ENCODE measurements at regions not wholly inside any gene's neighbourhood (a gene's known extent, or its start where the extent isn't known, plus 50 kb on each side); places are given as distances from the start of the nearest gene placed in this dataset.

- TF ChIP-seq EZH2phosphoT487 (IDR thresholded peaks at IDR 0.05; ENCODE audit: borderline replicate concordance, low read depth, low read length) = no peak
- no peak for TF ChIP-seq CTCF (conservative IDR thresholded peaks at IDR 0.05; ENCODE audit: low read length)
- H3K9me2 ChIP-seq (ENCODE audit: insufficient read depth, low read length) = no peaks in the 10 kb centered on the region
- H3K4me3 ChIP-seq (ENCODE audit: low read depth, low read length, poor library complexity, severe bottlenecking) = no peak overlapping the region
- intact Hi-C loops (cut with micrococcal nuclease; ENCODE audit: unreplicated experiment) = no loop called here
- no peak overlapping the region for H2AFZ ChIP-seq (ENCODE audit: low read length)
- ChIA-PET POLR2A (interaction anchor here (0.6 kb wide), 1 partner anchor 68 kb away, joined by 3 read pairs; no protein-coding TSS in a partner anchor), CTCF (ENCODE audit: unreplicated experiment) (no interaction called here)
- no peaks in the 10 kb centered on the region for H3K36me3 ChIP-seq (ENCODE audit: insufficient read depth, low read length)
- no peaks in the 10 kb centered on the region for H3K79me2 ChIP-seq (ENCODE audit: insufficient read depth, low read depth, low read length)
- H4K20me1 ChIP-seq (ENCODE audit: insufficient read depth, low read length) = no peaks in the 10 kb centered on the region
- H3K9me3 ChIP-seq (ENCODE audit: low read length) = no peaks in the 10 kb centered on the region
- DNase-seq (ENCODE audit: low spot score) = no peak
- H3K4me2 ChIP-seq (ENCODE audit: low read length) = no peak overlapping the region
- H3K27ac ChIP-seq (ENCODE audit: low read depth, low read length, poor library complexity, severe bottlenecking) = no peak overlapping the region
- no peaks in the 10 kb centered on the region for H3K4me1 ChIP-seq (ENCODE audit: insufficient read depth, low read length, poor library complexity, severe bottlenecking)
- BruUV-seq (replicated peaks) = no TSS peak
Measured at GRCh38 chr12:108442067-108442466, 73.0 kb upstream of the FICD start.

- no peak for DNase-seq (ENCODE audit: low spot score)
- Histone ChIP-seq H3K4me3 (ENCODE audit: low read depth, low read length, poor library complexity, severe bottlenecking) (no peak overlapping the region), H3K36me3 (ENCODE audit: insufficient read depth, low read length) (no peaks in the 10 kb centered on the region), H3K9me2 (ENCODE audit: insufficient read depth, low read length) (no peaks in the 10 kb centered on the region), H3K27ac (ENCODE audit: low read depth, low read length, poor library complexity, severe bottlenecking) (no peak overlapping the region), H2AFZ (ENCODE audit: low read length) (no peak overlapping the region), H3K79me2 (ENCODE audit: insufficient read depth, low read depth, low read length) (no peaks in the 10 kb centered on the region), H3K9me3 (ENCODE audit: low read length) (no peaks in the 10 kb centered on the region), H3K4me1 (ENCODE audit: insufficient read depth, low read length, poor library complexity, severe bottlenecking) (no peaks in the 10 kb centered on the region), H4K20me1 (ENCODE audit: insufficient read depth, low read length) (no peaks in the 10 kb centered on the region), H3K4me2 (ENCODE audit: low read length) (no peak overlapping the region)
- POLR2A ChIA-PET = no interaction called here
- intact Hi-C loops (cut with micrococcal nuclease; ENCODE audit: unreplicated experiment) = no loop called here
- TF ChIP-seq EZH2phosphoT487 (IDR thresholded peaks at IDR 0.05; ENCODE audit: borderline replicate concordance, low read depth, low read length) (no peak), CTCF (conservative IDR thresholded peaks at IDR 0.05; ENCODE audit: low read length) (no peak)
- CTCF ChIA-PET (ENCODE audit: unreplicated experiment) = no interaction called here
- no TSS peak for BruUV-seq (replicated peaks)
Measured at GRCh38 chr12:108441549-108441948, 73.5 kb upstream of the FICD start.

- no TSS peak for BruUV-seq (replicated peaks)
- Histone ChIP-seq H4K20me1 (ENCODE audit: insufficient read depth, low read length) (no peaks in the 10 kb centered on the region), H3K27ac (ENCODE audit: low read depth, low read length, poor library complexity, severe bottlenecking) (no peak overlapping the region), H3K36me3 (ENCODE audit: insufficient read depth, low read length) (no peaks in the 10 kb centered on the region), H3K9me2 (ENCODE audit: insufficient read depth, low read length) (no peaks in the 10 kb centered on the region), H3K79me2 (ENCODE audit: insufficient read depth, low read depth, low read length) (no peaks in the 10 kb centered on the region), H3K9me3 (ENCODE audit: low read length) (no peaks in the 10 kb centered on the region), H3K4me1 (ENCODE audit: insufficient read depth, low read length, poor library complexity, severe bottlenecking) (no peaks in the 10 kb centered on the region), H2AFZ (ENCODE audit: low read length) (no peak overlapping the region), H3K4me3 (ENCODE audit: low read depth, low read length, poor library complexity, severe bottlenecking) (no peak overlapping the region), H3K4me2 (ENCODE audit: low read length) (no peak overlapping the region)
- intact Hi-C loops (cut with micrococcal nuclease; ENCODE audit: unreplicated experiment) = no loop called here
- TF ChIP-seq CTCF (conservative IDR thresholded peaks at IDR 0.05; ENCODE audit: low read length) = no peak
- TF ChIP-seq EZH2phosphoT487 (IDR thresholded peaks at IDR 0.05; ENCODE audit: borderline replicate concordance, low read depth, low read length) = no peak
- no peak for DNase-seq (ENCODE audit: low spot score)
- ChIA-PET CTCF (ENCODE audit: unreplicated experiment) (no interaction called here), POLR2A (no interaction called here)
Measured at GRCh38 chr12:108440736-108441135, 74.3 kb upstream of the FICD start.
